ENCODE measurements at regions not wholly inside any gene's neighbourhood (a gene's known extent, or its start where the extent isn't known, plus 50 kb on each side); places are given as distances from the start of the nearest gene placed in this dataset.

DNA sequence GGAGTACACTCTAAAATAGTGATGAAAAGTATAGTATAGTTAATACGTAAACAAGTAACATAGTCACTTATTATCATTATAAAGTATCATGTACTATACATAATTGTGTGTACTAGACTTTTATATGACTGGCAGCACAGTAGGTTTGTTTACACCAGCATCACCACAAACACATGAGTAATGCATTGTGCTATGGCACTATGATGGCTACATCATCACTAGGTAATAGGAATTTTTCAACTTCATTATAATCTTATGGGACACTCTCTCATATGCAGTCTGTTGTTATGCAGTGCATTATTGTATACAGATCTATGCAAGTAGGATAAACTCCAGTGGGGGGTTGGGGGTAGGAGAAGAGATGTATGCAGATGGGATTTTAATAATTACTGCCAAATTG lies 52.7 kb upstream of the ELL2 start:
- no peak for DNase-seq

DNA sequence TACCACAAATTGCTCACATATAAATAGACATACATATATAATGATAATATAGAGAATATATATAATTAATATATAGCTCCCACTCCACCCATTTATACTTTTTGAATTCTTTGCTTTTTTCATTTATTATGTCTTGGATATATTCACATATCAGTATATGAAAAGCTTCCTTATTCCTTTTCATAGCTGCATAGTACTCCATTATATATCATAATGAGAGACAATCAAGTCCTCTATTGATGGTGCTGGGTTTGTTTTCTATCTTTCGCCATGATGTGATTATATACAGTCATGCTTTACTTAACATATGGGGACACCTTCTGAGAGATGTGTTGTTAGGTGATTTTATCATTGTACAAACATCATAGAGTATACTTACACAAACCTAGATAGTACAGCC lies 51.6 kb upstream of the ELL2 start:
- DNase-seq: no peak

- DNase-seq: no peak
These were observed 50.7 kb upstream of the ELL2 start for GRCh38 chr5:96012399-96012798.
